ENCODE measurements at regions not wholly inside any gene's neighbourhood (a gene's known extent, or its start where the extent isn't known, plus 50 kb on each side); places are given as distances from the start of the nearest gene placed in this dataset.

- TF ChIP-seq YY1 (IDR thresholded peaks at IDR 0.05; ENCODE audit: insufficient read depth, insufficient read length) = no peak
- no peak for TF ChIP-seq SUZ12 (IDR thresholded peaks at IDR 0.05; ENCODE audit: extremely low read depth, insufficient read depth, insufficient read length)
- no peak for TF ChIP-seq ZNF274 (IDR thresholded peaks at IDR 0.05; ENCODE audit: low read depth, low read length)
- Histone ChIP-seq H3K4me3 (ENCODE audit: insufficient read length, low read depth) (no peak overlapping the region), H3K27me3 (ENCODE audit: insufficient read depth, insufficient read length) (no peaks in the 10 kb centered on the region), H3K4me1 (ENCODE audit: insufficient read depth, insufficient read length) (no peaks in the 10 kb centered on the region), H3K9ac (ENCODE audit: insufficient read length, low read depth) (no peak overlapping the region), H3K36me3 (ENCODE audit: insufficient read depth, insufficient read length, low read length) (no peaks in the 10 kb centered on the region), H3K9me3 (ENCODE audit: insufficient read depth, low read length) (no peaks in the 10 kb centered on the region)
- no peak for DNase-seq (ENCODE audit: low read depth, low spot score)
Measured at GRCh38 chr4:114263233-114263632, 283.8 kb upstream of the ARSJ start.

- Histone ChIP-seq H3K4me3 (ENCODE audit: insufficient read length, low read depth) (no peak overlapping the region), H3K9ac (ENCODE audit: insufficient read length, low read depth) (no peak overlapping the region), H3K27me3 (ENCODE audit: insufficient read depth, insufficient read length) (no peaks in the 10 kb centered on the region), H3K4me1 (ENCODE audit: insufficient read depth, insufficient read length) (no peaks in the 10 kb centered on the region), H3K9me3 (ENCODE audit: insufficient read depth, low read length) (no peaks in the 10 kb centered on the region), H3K36me3 (ENCODE audit: insufficient read depth, insufficient read length, low read length) (no peaks in the 10 kb centered on the region)
- TF ChIP-seq YY1 (IDR thresholded peaks at IDR 0.05; ENCODE audit: insufficient read depth, insufficient read length) = no peak
- TF ChIP-seq SUZ12 (IDR thresholded peaks at IDR 0.05; ENCODE audit: extremely low read depth, insufficient read depth, insufficient read length) = no peak
- no peak for TF ChIP-seq ZNF274 (IDR thresholded peaks at IDR 0.05; ENCODE audit: low read depth, low read length)
- no peak for DNase-seq (ENCODE audit: low read depth, low spot score)
Measured at GRCh38 chr4:114264452-114264851, 285.0 kb upstream of the ARSJ start.

- H3K27me3 ChIP-seq (ENCODE audit: insufficient read depth, insufficient read length) = no peaks in the 10 kb centered on the region
- no peaks in the 10 kb centered on the region for H3K36me3 ChIP-seq (ENCODE audit: insufficient read depth, insufficient read length, low read length)
- H3K9ac ChIP-seq (ENCODE audit: insufficient read length, low read depth) = no peak overlapping the region
- TF ChIP-seq SUZ12 (IDR thresholded peaks at IDR 0.05; ENCODE audit: extremely low read depth, insufficient read depth, insufficient read length) = no peak
- TF ChIP-seq ZNF274 (IDR thresholded peaks at IDR 0.05; ENCODE audit: low read depth, low read length) = no peak
- TF ChIP-seq YY1 (IDR thresholded peaks at IDR 0.05; ENCODE audit: insufficient read depth, insufficient read length) = no peak
- H3K9me3 ChIP-seq (ENCODE audit: insufficient read depth, low read length) = no peaks in the 10 kb centered on the region
- H3K4me1 ChIP-seq (ENCODE audit: insufficient read depth, insufficient read length) = no peaks in the 10 kb centered on the region
- no peak overlapping the region for H3K4me3 ChIP-seq (ENCODE audit: insufficient read length, low read depth)
- DNase-seq (ENCODE audit: low read depth, low spot score) = no peak
Measured at GRCh38 chr4:114264877-114265291, 285.4 kb upstream of the ARSJ start.

- Histone ChIP-seq H3K9ac (ENCODE audit: insufficient read length, low read depth) (no peak overlapping the region), H3K4me3 (ENCODE audit: insufficient read length, low read depth) (no peak overlapping the region), H3K36me3 (ENCODE audit: insufficient read depth, insufficient read length, low read length) (no peaks in the 10 kb centered on the region), H3K27me3 (ENCODE audit: insufficient read depth, insufficient read length) (no peaks in the 10 kb centered on the region), H3K9me3 (ENCODE audit: insufficient read depth, low read length) (no peaks in the 10 kb centered on the region), H3K4me1 (ENCODE audit: insufficient read depth, insufficient read length) (no peaks in the 10 kb centered on the region)
- no peak for TF ChIP-seq SUZ12 (IDR thresholded peaks at IDR 0.05; ENCODE audit: extremely low read depth, insufficient read depth, insufficient read length)
- DNase-seq (ENCODE audit: low read depth, low spot score) = no peak
Measured at GRCh38 chr4:114265342-114265741, 285.9 kb upstream of the ARSJ start.

GRCh38 chr4:114267976-114268375 is 288.5 kb upstream of the ARSJ start:
- no peak for TF ChIP-seq YY1 (IDR thresholded peaks at IDR 0.05; ENCODE audit: insufficient read depth, insufficient read length)
- TF ChIP-seq ZNF274 (IDR thresholded peaks at IDR 0.05; ENCODE audit: low read depth, low read length) = no peak
- no peak for TF ChIP-seq SUZ12 (IDR thresholded peaks at IDR 0.05; ENCODE audit: extremely low read depth, insufficient read depth, insufficient read length)
- no peak for DNase-seq (ENCODE audit: low read depth, low spot score)

GRCh38 chr4:114271031-114271430 is 291.6 kb upstream of the ARSJ start:
- no peaks in the 10 kb centered on the region for H3K4me1 ChIP-seq (ENCODE audit: insufficient read depth, insufficient read length)

More at GRCh38 chr4:114267976-114268375, 288.5 kb upstream of the ARSJ start:
- H3K9ac ChIP-seq (ENCODE audit: insufficient read length, low read depth) = no peak overlapping the region
- no peaks in the 10 kb centered on the region for H3K27me3 ChIP-seq (ENCODE audit: insufficient read depth, insufficient read length)
- H3K9me3 ChIP-seq (ENCODE audit: insufficient read depth, low read length) = no peaks in the 10 kb centered on the region
- H3K36me3 ChIP-seq (ENCODE audit: insufficient read depth, insufficient read length, low read length) = no peaks in the 10 kb centered on the region
- H3K4me3 ChIP-seq (ENCODE audit: insufficient read length, low read depth) = no peak overlapping the region
- H3K4me1 ChIP-seq (ENCODE audit: insufficient read depth, insufficient read length) = no peaks in the 10 kb centered on the region

GRCh38 chr4:114272226-114272625 is 292.8 kb upstream of the ARSJ start:
- Histone ChIP-seq H3K4me3 (ENCODE audit: insufficient read length, low read depth) (no peak overlapping the region), H3K4me1 (ENCODE audit: insufficient read depth, insufficient read length) (no peaks in the 10 kb centered on the region), H3K9ac (ENCODE audit: insufficient read length, low read depth) (no peak overlapping the region), H3K9me3 (ENCODE audit: insufficient read depth, low read length) (no peaks in the 10 kb centered on the region), H3K36me3 (ENCODE audit: insufficient read depth, insufficient read length, low read length) (no peaks in the 10 kb centered on the region), H3K27me3 (ENCODE audit: insufficient read depth, insufficient read length) (no peaks in the 10 kb centered on the region)
- DNase-seq (ENCODE audit: low read depth, low spot score) = no peak
- TF ChIP-seq YY1 (IDR thresholded peaks at IDR 0.05; ENCODE audit: insufficient read depth, insufficient read length) (no peak), ZNF274 (IDR thresholded peaks at IDR 0.05; ENCODE audit: low read depth, low read length) (no peak), SUZ12 (IDR thresholded peaks at IDR 0.05; ENCODE audit: extremely low read depth, insufficient read depth, insufficient read length) (no peak)

More at GRCh38 chr4:114271031-114271430, 291.6 kb upstream of the ARSJ start:
- H3K36me3 ChIP-seq (ENCODE audit: insufficient read depth, insufficient read length, low read length) = no peaks in the 10 kb centered on the region
- DNase-seq (ENCODE audit: low read depth, low spot score) = no peak
- no peak overlapping the region for H3K4me3 ChIP-seq (ENCODE audit: insufficient read length, low read depth)
- no peak for TF ChIP-seq YY1 (IDR thresholded peaks at IDR 0.05; ENCODE audit: insufficient read depth, insufficient read length)
- TF ChIP-seq SUZ12 (IDR thresholded peaks at IDR 0.05; ENCODE audit: extremely low read depth, insufficient read depth, insufficient read length) = no peak
- H3K9me3 ChIP-seq (ENCODE audit: insufficient read depth, low read length) = no peaks in the 10 kb centered on the region
- no peak overlapping the region for H3K9ac ChIP-seq (ENCODE audit: insufficient read length, low read depth)
- no peaks in the 10 kb centered on the region for H3K27me3 ChIP-seq (ENCODE audit: insufficient read depth, insufficient read length)

- DNase-seq (ENCODE audit: low read depth, low spot score) = no peak
- Histone ChIP-seq H3K36me3 (ENCODE audit: insufficient read depth, insufficient read length, low read length) (no peaks in the 10 kb centered on the region), H3K27me3 (ENCODE audit: insufficient read depth, insufficient read length) (no peaks in the 10 kb centered on the region), H3K9me3 (ENCODE audit: insufficient read depth, low read length) (no peaks in the 10 kb centered on the region), H3K4me1 (ENCODE audit: insufficient read depth, insufficient read length) (no peaks in the 10 kb centered on the region), H3K4me3 (ENCODE audit: insufficient read length, low read depth) (no peak overlapping the region), H3K9ac (ENCODE audit: insufficient read length, low read depth) (no peak overlapping the region)
- TF ChIP-seq YY1 (IDR thresholded peaks at IDR 0.05; ENCODE audit: insufficient read depth, insufficient read length) (no peak), SUZ12 (IDR thresholded peaks at IDR 0.05; ENCODE audit: extremely low read depth, insufficient read depth, insufficient read length) (no peak), ZNF274 (IDR thresholded peaks at IDR 0.05; ENCODE audit: low read depth, low read length) (no peak)
Measured at GRCh38 chr4:114273238-114273637, 293.8 kb upstream of the ARSJ start.
